Panc1 (cell line): ENCODE measurements at regions not wholly inside any gene's neighbourhood (a gene's known extent, or its start where the extent isn't known, plus 50 kb on each side); places are given as distances from the start of the nearest gene placed in this dataset.

Experiments used
- ATAC-seq: fragments of 200-7000 bp; cut with Tn5 transposase; 2 replicates; pipeline ENCODE4 v1.9.1; 2020; ENCODE audit warnings: mild to moderate bottlenecking, moderate library complexity
- BruUV-seq: library from RNA; stranded (reverse); fragments of 400-500 nt; replicated peaks from 2 replicates; lab custom pipeline; 2021; lab: Mats Ljungman, UMichigan
- CTCF ChIA-PET: fragments of 300-600 bp; sonication (Branson Sonifier 250); formaldehyde crosslinking; loops from one replicate; lab custom pipeline; 2022; ENCODE audit warnings: antibody characterized with exemption; lab: Charles Lee
- POLR2A ChIA-PET: fragments of 300-600 bp; sonication (Branson Sonifier 250); formaldehyde crosslinking; loops from one replicate; lab custom pipeline; 2022; ENCODE audit warnings: antibody characterized with exemption; lab: Charles Lee
- DNase-seq: peaks from one replicate; pipeline ENCODE4 v3.0.0-alpha.2; 2010; ENCODE audit warnings: low read depth, low spot score
- H3K27ac ChIP-seq: 2 replicates; pipeline ENCODE4 v1.5.1; 2011; ENCODE audit warnings: mild to moderate bottlenecking, low read length, inconsistent platforms
- H3K27me3 ChIP-seq: fragments of 200-500 bp; sonication (Bioruptor generic); 2 replicates; pipeline ENCODE4 v1.6.0; 2014; ENCODE audit warnings: low read length, inconsistent platforms; ENCODE audit not compliant: control insufficient read depth, insufficient read depth
- H3K36me3 ChIP-seq: fragments of 200-500 bp; sonication (Bioruptor generic); 2 replicates; pipeline ENCODE4 v1.5.1; 2014; ENCODE audit warnings: inconsistent platforms, mild to moderate bottlenecking, low read length, moderate library complexity; ENCODE audit not compliant: control insufficient read depth, insufficient read depth
- H3K4me1 ChIP-seq: 2 replicates; pipeline ENCODE4 v1.5.1; 2011; ENCODE audit warnings: inconsistent platforms, mild to moderate bottlenecking, low read length, moderate library complexity; ENCODE audit not compliant: control insufficient read depth, insufficient read depth
- H3K4me3 ChIP-seq, 2 experiments: 2 replicates each; pipeline ENCODE4 v1.5.1; 2011 to 2012; ENCODE audit warnings: low read depth in 2 of 2, low read length in 2 of 2, mild to moderate bottlenecking in 2 of 2, inconsistent platforms in 1 of 2, moderate library complexity in 1 of 2
- H3K9me3 ChIP-seq: fragments of 200-500 bp; sonication (Bioruptor generic); 2 replicates; pipeline ENCODE4 v1.5.1; 2014; ENCODE audit warnings: low read depth, mild to moderate bottlenecking, inconsistent platforms, low read length, moderate library complexity; ENCODE audit not compliant: control insufficient read depth, insufficient read depth
- POLR2AphosphoS5 ChIP-seq: IDR thresholded peaks from 2 replicates; pipeline ENCODE4 v1.6.1; 2012; ENCODE audit warnings: mild to moderate bottlenecking, low read depth, low read length, moderate library complexity
- SIN3A ChIP-seq: IDR thresholded peaks from 2 replicates; pipeline ENCODE4 v1.6.1; 2012; ENCODE audit warnings: low read depth, mild to moderate bottlenecking, low read length, moderate library complexity, borderline replicate concordance; ENCODE audit not compliant: insufficient read depth
- TCF7L2 ChIP-seq: IDR thresholded peaks from 2 replicates; pipeline ENCODE4 v1.6.1; 2011; ENCODE audit warnings: mild to moderate bottlenecking, low read depth, low read length, inconsistent platforms
- in situ Hi-C: cut with HindIII; loops from 2 replicates; pipeline ENCODE4 v1.10.0; 2016; ENCODE audit warnings: low sequenced_read_pairs, low pct_unique_long_range_greater_than_20kb
- intact Hi-C: fragments of 100-400 bp; cut with micrococcal nuclease; formaldehyde crosslinking; loops from one replicate; pipeline ENCODE4 v1.10.0; 2022; ENCODE audit not compliant: unreplicated experiment
- TF ChIP-seq, protein P1 (sequence below): fragments of 450-650 bp; IDR thresholded peaks from 2 replicates; pipeline ENCODE4 v1.5.1; 2017; ENCODE audit warnings: mild to moderate bottlenecking
- TF ChIP-seq, protein P2 (sequence below), 2 experiments: IDR thresholded peaks; 2 replicates each; pipeline ENCODE4 v1.6.1; 2011 to 2012; ENCODE audit warnings: low read depth in 2 of 2, control low read depth in 1 of 2, low read length in 1 of 2, mild to moderate bottlenecking in 1 of 2, moderate library complexity in 1 of 2; ENCODE audit not compliant: insufficient read depth in 1 of 2

DNA sequence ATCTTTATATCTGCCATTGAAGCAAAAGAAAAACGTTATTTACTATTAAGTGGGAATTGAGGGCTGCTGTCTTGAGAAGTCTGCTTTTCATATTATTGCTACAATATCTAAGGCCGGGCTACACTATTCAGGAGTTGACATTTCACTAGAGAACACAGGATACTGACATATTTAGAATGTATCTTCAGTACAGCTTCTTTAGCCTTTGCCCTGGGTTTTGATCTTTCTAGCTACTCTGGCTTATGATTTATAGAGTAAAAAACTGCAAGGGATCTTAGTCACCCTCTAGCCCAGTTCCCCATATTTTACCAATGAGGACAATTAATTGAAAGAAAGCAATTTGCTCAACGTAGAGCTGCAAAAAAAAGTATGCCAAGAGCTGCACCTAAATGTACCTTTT, 307.4 kb upstream of the DPPA4 start:
- no TSS peak for BruUV-seq
- in situ Hi-C loops = no loop called here
- ATAC-seq (no peak), DNase-seq (no peak)
- H3K4me3 ChIP-seq = no peak overlapping the region
- intact Hi-C loops = no loop called here
- no peaks in the 10 kb centered on the region for H3K4me1 ChIP-seq
- no peak overlapping the region for H3K27ac ChIP-seq
- no peaks in the 10 kb centered on the region for H3K27me3 ChIP-seq
- TF ChIP-seq, protein P1, sequence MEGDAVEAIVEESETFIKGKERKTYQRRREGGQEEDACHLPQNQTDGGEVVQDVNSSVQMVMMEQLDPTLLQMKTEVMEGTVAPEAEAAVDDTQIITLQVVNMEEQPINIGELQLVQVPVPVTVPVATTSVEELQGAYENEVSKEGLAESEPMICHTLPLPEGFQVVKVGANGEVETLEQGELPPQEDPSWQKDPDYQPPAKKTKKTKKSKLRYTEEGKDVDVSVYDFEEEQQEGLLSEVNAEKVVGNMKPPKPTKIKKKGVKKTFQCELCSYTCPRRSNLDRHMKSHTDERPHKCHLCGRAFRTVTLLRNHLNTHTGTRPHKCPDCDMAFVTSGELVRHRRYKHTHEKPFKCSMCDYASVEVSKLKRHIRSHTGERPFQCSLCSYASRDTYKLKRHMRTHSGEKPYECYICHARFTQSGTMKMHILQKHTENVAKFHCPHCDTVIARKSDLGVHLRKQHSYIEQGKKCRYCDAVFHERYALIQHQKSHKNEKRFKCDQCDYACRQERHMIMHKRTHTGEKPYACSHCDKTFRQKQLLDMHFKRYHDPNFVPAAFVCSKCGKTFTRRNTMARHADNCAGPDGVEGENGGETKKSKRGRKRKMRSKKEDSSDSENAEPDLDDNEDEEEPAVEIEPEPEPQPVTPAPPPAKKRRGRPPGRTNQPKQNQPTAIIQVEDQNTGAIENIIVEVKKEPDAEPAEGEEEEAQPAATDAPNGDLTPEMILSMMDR = no peak
- TF ChIP-seq, protein P2, sequence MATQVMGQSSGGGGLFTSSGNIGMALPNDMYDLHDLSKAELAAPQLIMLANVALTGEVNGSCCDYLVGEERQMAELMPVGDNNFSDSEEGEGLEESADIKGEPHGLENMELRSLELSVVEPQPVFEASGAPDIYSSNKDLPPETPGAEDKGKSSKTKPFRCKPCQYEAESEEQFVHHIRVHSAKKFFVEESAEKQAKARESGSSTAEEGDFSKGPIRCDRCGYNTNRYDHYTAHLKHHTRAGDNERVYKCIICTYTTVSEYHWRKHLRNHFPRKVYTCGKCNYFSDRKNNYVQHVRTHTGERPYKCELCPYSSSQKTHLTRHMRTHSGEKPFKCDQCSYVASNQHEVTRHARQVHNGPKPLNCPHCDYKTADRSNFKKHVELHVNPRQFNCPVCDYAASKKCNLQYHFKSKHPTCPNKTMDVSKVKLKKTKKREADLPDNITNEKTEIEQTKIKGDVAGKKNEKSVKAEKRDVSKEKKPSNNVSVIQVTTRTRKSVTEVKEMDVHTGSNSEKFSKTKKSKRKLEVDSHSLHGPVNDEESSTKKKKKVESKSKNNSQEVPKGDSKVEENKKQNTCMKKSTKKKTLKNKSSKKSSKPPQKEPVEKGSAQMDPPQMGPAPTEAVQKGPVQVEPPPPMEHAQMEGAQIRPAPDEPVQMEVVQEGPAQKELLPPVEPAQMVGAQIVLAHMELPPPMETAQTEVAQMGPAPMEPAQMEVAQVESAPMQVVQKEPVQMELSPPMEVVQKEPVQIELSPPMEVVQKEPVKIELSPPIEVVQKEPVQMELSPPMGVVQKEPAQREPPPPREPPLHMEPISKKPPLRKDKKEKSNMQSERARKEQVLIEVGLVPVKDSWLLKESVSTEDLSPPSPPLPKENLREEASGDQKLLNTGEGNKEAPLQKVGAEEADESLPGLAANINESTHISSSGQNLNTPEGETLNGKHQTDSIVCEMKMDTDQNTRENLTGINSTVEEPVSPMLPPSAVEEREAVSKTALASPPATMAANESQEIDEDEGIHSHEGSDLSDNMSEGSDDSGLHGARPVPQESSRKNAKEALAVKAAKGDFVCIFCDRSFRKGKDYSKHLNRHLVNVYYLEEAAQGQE (IDR thresholded peaks at IDR 0.05; ENCODE audit: insufficient read depth in 1 of 2, low read depth in 2 of 2, low read length in 1 of 2) = no peak
- TF ChIP-seq SIN3A (no peak), TCF7L2 (no peak), POLR2AphosphoS5 (no peak)
- ChIA-PET POLR2A (interaction anchor here (0.6 kb wide), 1 partner anchor 17 kb away, joined by 5 read pairs; no protein-coding TSS in a partner anchor), CTCF (no interaction called here)
- no peaks in the 10 kb centered on the region for H3K9me3 ChIP-seq
- H3K36me3 ChIP-seq = no peaks in the 10 kb centered on the region

DNA sequence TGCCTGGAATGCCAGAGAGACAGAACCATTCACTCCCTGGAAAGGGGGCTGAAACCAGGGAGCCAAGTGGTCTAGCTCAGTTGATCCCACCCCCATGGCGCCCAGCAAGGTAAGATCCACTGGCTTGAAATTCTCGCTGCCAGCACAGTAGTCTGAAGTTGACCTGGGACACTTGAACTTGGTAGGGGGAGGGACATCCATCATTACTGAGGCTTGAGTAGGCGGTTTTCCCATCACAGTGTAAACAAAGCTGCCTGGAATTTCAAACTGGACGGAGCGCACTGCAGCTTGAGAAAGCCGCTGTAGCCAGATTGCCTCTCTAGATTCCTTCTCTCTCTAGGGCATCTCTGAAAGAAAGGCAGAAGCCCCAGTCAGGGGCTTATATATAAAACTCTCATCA, 310.7 kb upstream of the DPPA4 start:
- Histone ChIP-seq H3K27ac (no peak overlapping the region), H3K9me3 (no peaks in the 10 kb centered on the region), H3K4me1 (no peaks in the 10 kb centered on the region), H3K36me3 (no peaks in the 10 kb centered on the region), H3K27me3 (no peaks in the 10 kb centered on the region), H3K4me3 (no peak overlapping the region)
- CTCF ChIA-PET = no interaction called here
- in situ Hi-C loops = no loop called here
- ATAC-seq (no peak), DNase-seq (no peak)
- TF ChIP-seq, protein P2 (IDR thresholded peaks at IDR 0.05; ENCODE audit: insufficient read depth in 1 of 2, low read depth in 2 of 2, low read length in 1 of 2) = no peak
- TF ChIP-seq TCF7L2 = no peak
- no peak for TF ChIP-seq POLR2AphosphoS5
- TF ChIP-seq, protein P1 = no peak
- TF ChIP-seq SIN3A = no peak
- BruUV-seq = no TSS peak
- POLR2A ChIA-PET = no interaction called here
- intact Hi-C loops = no loop called here
